Gastrocnemius medialis (tissue), 4 donors: ENCODE measurements at regions not wholly inside any gene's neighbourhood (a gene's known extent, or its start where the extent isn't known, plus 50 kb on each side); places are given as distances from the start of the nearest gene placed in this dataset.

ENCODE experiments used
- ATAC-seq, 2 donors: fragments of 150-250 bp; one replicate each; pipeline ENCODE4 v1.9.1; 2016
- DNase-seq, 2 donors: peaks; one replicate each; pipeline ENCODE4 v3.0.0-alpha.2; 2019
- H3K27ac ChIP-seq, 4 donors: fragments of 200-600 bp; sonication (generic); 1 replicate in 1 of 4; 2 replicates in 3 of 4; pipeline ENCODE4 v1.5.1; 2016 to 2018; ENCODE audit warnings: mild to moderate bottlenecking in 2 of 4, moderate library complexity in 1 of 4
- H3K27me3 ChIP-seq, 3 donors: fragments of 200-600 bp; sonication (generic) in 2 of 3; 1 replicate in 1 of 3; 2 replicates in 2 of 3; pipeline versions ENCODE4 v1.5.1 to v1.6.0; 2016 to 2019; ENCODE audit warnings: mild to moderate bottlenecking in 1 of 3, moderate library complexity in 1 of 3
- H3K36me3 ChIP-seq, 2 donors: fragments of 200-600 bp; sonication (generic) in 1 of 2; one replicate each; pipeline ENCODE4 v1.5.1; 2017 to 2018
- H3K4me1 ChIP-seq, 2 donors: fragments of 200-600 bp; sonication (generic) in 1 of 2; one replicate each; pipeline ENCODE4 v1.5.1; 2016 to 2017; ENCODE audit warnings: mild to moderate bottlenecking in 2 of 2
- H3K4me3 ChIP-seq, 4 donors: fragments of 200-600 bp; sonication (generic) in 3 of 4; 1 replicate in 1 of 4; 2 replicates in 3 of 4; pipeline ENCODE4 v1.5.1; 2016 to 2019; ENCODE audit warnings: mild to moderate bottlenecking in 2 of 4
- H3K9me3 ChIP-seq, 3 donors: fragments of 200-600 bp; sonication (generic) in 2 of 3; 1 replicate in 1 of 3; 2 replicates in 2 of 3; pipeline ENCODE4 v1.5.1; 2016 to 2019
- CTCF ChIP-seq, 5 experiments: fragments of 450-650 bp in 3 of 5; fragments of 200-600 bp in 2 of 5; sonication (generic) in 2 of 5; IDR thresholded peaks in 4 of 5; conservative IDR thresholded peaks in 1 of 5; 1 replicate in 4 of 5; 2 replicates in 1 of 5; pipeline ENCODE4 v1.5.1; 2016 to 2019; ENCODE audit warnings: antibody characterized with exemption in 5 of 5, mild to moderate bottlenecking in 3 of 5, moderate library complexity in 3 of 5
- POLR2A ChIP-seq, 2 donors: fragments of 450-650 bp; IDR thresholded peaks; one replicate each; pipeline ENCODE4 v1.6.1; 2017; ENCODE audit warnings: antibody characterized with exemption in 2 of 2, mild to moderate bottlenecking in 2 of 2, moderate library complexity in 2 of 2
- in situ Hi-C, 4 donors: fragments of 200-750 bp; cut with MboI; loops; one replicate each; pipeline versions ENCODE4 v1.15.0 to v1.8.0; 2017; ENCODE audit warnings: low sequenced_read_pairs in 4 of 4
- intact Hi-C: fragments of 100-400 bp; cut with DNase I; formaldehyde crosslinking; loops from one replicate; pipeline ENCODE4 v1.15.1; 2023; ENCODE audit warnings: low total_unique reads

DNA sequence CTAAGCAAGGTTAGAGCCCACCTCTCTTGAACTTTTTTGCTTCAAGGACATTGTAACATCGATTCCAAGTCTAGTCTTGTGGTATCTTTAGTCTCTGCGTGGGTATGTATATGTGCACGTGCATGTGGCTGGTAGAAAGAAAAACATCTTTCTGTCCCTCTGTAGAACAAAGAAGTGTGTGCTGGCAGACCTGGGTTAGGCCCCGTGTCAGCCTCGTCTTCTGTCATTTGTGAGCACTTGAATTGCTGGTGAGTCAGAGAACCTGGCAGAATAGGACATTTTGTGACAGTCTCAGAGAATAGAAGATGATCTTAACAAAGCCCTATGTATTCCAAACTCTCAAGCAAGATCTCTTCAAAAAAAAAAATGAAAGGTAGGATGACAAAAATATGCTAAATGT, 102.2 kb upstream of the ATP10A start:
- TF ChIP-seq POLR2A (IDR thresholded peaks at IDR 0.05) (no peak), CTCF (IDR thresholded peaks at IDR 0.05 in 4 of 5, conservative IDR thresholded peaks at IDR 0.05 in 1 of 5) (no peak)
- no peak for DNase-seq
- ATAC-seq: no peak
- intact Hi-C loops (no loop called here), in situ Hi-C loops (no loop called here)
- H3K27me3 ChIP-seq: no peaks in the 10 kb centered on the region
- no peak overlapping the region for H3K4me3 ChIP-seq
- H3K27ac ChIP-seq: no peak overlapping the region
- no peaks in the 10 kb centered on the region for H3K9me3 ChIP-seq
- H3K4me1 ChIP-seq: no peaks in the 10 kb centered on the region
- no peaks in the 10 kb centered on the region for H3K36me3 ChIP-seq

DNA sequence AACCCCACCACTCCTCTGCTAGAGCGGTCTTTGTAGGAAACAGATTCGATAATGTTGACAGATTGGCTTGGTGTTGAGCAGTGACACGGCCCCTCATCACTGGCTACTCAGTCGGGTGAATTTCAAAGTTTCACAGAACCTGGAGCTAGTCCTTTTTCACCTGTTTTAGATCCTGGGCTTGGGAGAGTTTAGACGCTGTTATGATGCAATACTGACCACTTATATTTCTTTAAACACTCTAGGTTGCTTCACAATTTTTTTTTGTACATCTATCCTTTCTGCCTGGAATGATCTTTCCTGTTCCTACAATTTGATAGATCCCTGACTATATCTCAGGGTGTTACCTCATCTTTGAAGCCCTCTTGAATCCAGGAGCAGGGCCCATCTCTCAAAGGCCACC, 97.1 kb upstream of the ATP10A start:
- intact Hi-C loops (no loop called here), in situ Hi-C loops (no loop called here)

DNA sequence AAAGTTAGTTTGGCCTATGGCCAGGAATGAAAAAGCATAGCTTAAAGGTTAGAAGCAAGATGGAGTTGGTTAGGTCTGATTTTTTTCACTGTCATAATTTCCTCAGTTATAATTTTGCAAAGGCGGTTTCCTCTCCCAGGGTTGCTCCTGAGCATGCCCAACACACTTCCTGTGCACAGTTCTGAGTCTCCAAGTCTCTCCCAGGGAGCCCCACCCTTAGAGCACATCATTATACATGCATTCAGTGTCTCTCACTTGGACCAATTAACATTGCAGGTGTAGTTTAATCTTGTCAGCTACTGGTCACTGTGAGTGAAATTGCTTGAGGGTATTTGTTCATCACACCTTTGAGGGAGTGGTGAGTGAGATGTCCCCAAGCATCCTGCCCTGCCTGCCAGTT, 96.0 kb upstream of the ATP10A start:
- DNase-seq (no peak), ATAC-seq (no peak)
- intact Hi-C loops: no loop called here
- Histone ChIP-seq H3K27me3 (no peaks in the 10 kb centered on the region), H3K27ac (no peak overlapping the region), H3K4me1 (no peaks in the 10 kb centered on the region), H3K4me3 (no peak overlapping the region), H3K36me3 (no peaks in the 10 kb centered on the region), H3K9me3 (no peaks in the 10 kb centered on the region)
- TF ChIP-seq CTCF (IDR thresholded peaks at IDR 0.05 in 4 of 5, conservative IDR thresholded peaks at IDR 0.05 in 1 of 5) (no peak), POLR2A (IDR thresholded peaks at IDR 0.05) (no peak)
- in situ Hi-C loops: no loop called here

More for the DNA sequence above, 97.1 kb upstream of the ATP10A start:
- ATAC-seq (no peak), DNase-seq (no peak)
- Histone ChIP-seq H3K36me3 (no peaks in the 10 kb centered on the region), H3K27me3 (no peaks in the 10 kb centered on the region), H3K4me3 (no peak overlapping the region), H3K27ac (no peak overlapping the region), H3K4me1 (no peaks in the 10 kb centered on the region), H3K9me3 (no peaks in the 10 kb centered on the region)
- TF ChIP-seq POLR2A (IDR thresholded peaks at IDR 0.05): no peak
- no peak for TF ChIP-seq CTCF (IDR thresholded peaks at IDR 0.05 in 4 of 5, conservative IDR thresholded peaks at IDR 0.05 in 1 of 5)

DNA sequence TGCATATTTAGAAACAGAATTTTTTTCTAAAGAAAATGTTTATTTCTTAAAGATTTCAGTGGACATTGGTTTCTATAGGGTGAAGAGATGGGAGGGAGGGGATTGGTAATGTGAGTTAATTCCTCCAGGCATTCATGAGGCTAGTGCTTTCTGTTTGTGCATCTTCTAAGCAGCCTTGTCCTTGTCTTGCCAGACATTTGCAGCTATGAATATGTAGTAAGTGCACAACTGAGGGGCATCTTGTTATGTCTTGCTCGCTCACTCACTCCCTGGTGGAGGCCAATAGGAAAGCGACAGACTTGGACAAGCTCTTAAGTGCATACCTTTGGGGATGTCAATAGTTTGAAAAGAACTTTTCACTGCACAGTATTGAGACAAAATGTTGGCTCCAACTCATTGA, 92.5 kb upstream of the ATP10A start:
- no peak overlapping the region for H3K4me3 ChIP-seq
- H3K36me3 ChIP-seq: no peaks in the 10 kb centered on the region
- ATAC-seq (no peak), DNase-seq (no peak)
- H3K27me3 ChIP-seq: no peaks in the 10 kb centered on the region
- no peak overlapping the region for H3K27ac ChIP-seq
- H3K9me3 ChIP-seq: no peaks in the 10 kb centered on the region
- in situ Hi-C loops: no loop called here
- no peaks in the 10 kb centered on the region for H3K4me1 ChIP-seq
- TF ChIP-seq CTCF (IDR thresholded peaks at IDR 0.05 in 4 of 5, conservative IDR thresholded peaks at IDR 0.05 in 1 of 5): no peak
- no peak for TF ChIP-seq POLR2A (IDR thresholded peaks at IDR 0.05)
- intact Hi-C loops: no loop called here

DNA sequence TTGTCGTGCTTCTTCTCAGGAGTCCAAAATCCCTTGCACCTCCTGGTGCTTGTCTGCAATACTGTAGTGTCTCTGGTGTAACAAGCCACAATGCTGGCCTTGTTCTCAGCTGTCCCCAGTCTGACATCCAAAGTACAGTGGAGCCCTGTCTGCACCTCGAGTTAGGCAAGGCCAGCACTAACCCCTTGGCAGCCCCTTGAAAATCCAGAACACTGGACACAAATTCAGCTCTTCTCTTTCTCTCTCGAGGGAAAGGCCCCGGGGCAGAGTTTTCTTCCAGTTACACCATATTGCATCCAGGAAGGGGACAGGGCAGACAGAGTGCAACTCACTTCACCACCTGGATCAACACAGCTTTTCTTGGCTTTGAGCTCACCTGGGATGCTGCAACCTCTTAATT, 91.3 kb upstream of the ATP10A start:
- no peaks in the 10 kb centered on the region for H3K27me3 ChIP-seq
- no peak overlapping the region for H3K27ac ChIP-seq
- ATAC-seq (no peak), DNase-seq (no peak)
- in situ Hi-C loops: no loop called here
- no peaks in the 10 kb centered on the region for H3K9me3 ChIP-seq
- no peaks in the 10 kb centered on the region for H3K4me1 ChIP-seq
- no peak overlapping the region for H3K4me3 ChIP-seq
- no peaks in the 10 kb centered on the region for H3K36me3 ChIP-seq
- no peak for TF ChIP-seq POLR2A (IDR thresholded peaks at IDR 0.05)
- no peak for TF ChIP-seq CTCF (IDR thresholded peaks at IDR 0.05 in 4 of 5, conservative IDR thresholded peaks at IDR 0.05 in 1 of 5)
- intact Hi-C loops: no loop called here
